SU-DHL-6 (cell line): ENCODE measurements at regions not wholly inside any gene's neighbourhood (a gene's known extent, or its start where the extent isn't known, plus 50 kb on each side); places are given as distances from the start of the nearest gene placed in this dataset.

Source experiments
- CTCF ChIP-seq: fragments of 200-600 bp; sonication (generic); IDR thresholded peaks from one replicate; pipeline ENCODE4 v1.5.1; 2017; ENCODE audit warnings: antibody characterized with exemption, mild to moderate bottlenecking, low read length, moderate library complexity; ENCODE audit not compliant: insufficient read depth, poor library complexity, severe bottlenecking
- EZH2phosphoT487 ChIP-seq: fragments of 200-600 bp; sonication (generic), shearing (Covaris generic); conservative IDR thresholded peaks from 2 replicates; pipeline ENCODE4 v1.6.1; 2018; ENCODE audit warnings: mild to moderate bottlenecking, antibody characterized with exemption, low read length, moderate library complexity, mixed read lengths

GRCh38 chr3:81315030-81315429 is 446.4 kb downstream of the GBE1 start:
- TF ChIP-seq CTCF (no peak), EZH2phosphoT487 (no peak)
